MM.1S (cell line): ENCODE measurements at regions not wholly inside any gene's neighbourhood (a gene's known extent, or its start where the extent isn't known, plus 50 kb on each side); places are given as distances from the start of the nearest gene placed in this dataset.

Experiments
- EZH2 ChIP-seq: fragments of 300-600 bp; sonication (generic); optimal IDR thresholded peaks from 2 replicates; pipeline ENCODE3; 2017; ENCODE audit warnings: low read depth, mild to moderate bottlenecking, antibody characterized with exemption, low read length, mixed read lengths
- EZH2phosphoT487 ChIP-seq: fragments of 300-600 bp; sonication (generic); IDR thresholded peaks from 2 replicates; pipeline ENCODE4 v1.6.1; 2018; ENCODE audit warnings: antibody characterized with exemption, low read length
- TF ChIP-seq, protein P1 (sequence below): fragments of 300-600 bp; sonication (generic); IDR thresholded peaks from 2 replicates; pipeline ENCODE4 v1.5.1; 2016; ENCODE audit warnings: antibody characterized with exemption, low read length, mixed read lengths

DNA sequence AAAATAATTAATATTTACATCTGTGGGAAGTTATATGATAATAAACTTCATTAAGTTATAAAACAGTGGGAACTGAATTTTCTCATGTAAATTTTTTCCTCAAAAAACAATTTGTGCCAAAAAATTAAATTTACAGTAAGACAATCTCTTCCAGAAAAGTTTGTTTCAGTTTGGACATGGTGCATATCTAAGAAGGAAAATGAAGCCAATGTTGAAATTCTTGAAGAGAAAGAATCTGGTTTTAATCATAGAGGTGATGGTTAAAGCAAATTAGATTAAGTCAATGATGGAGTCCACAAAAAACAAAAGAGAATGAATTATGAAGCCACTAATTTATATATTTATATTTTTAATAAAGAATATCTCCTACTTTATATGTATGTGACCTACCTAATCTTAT lies 457.2 kb upstream of the SLITRK1 start:
- TF ChIP-seq, protein P1, sequence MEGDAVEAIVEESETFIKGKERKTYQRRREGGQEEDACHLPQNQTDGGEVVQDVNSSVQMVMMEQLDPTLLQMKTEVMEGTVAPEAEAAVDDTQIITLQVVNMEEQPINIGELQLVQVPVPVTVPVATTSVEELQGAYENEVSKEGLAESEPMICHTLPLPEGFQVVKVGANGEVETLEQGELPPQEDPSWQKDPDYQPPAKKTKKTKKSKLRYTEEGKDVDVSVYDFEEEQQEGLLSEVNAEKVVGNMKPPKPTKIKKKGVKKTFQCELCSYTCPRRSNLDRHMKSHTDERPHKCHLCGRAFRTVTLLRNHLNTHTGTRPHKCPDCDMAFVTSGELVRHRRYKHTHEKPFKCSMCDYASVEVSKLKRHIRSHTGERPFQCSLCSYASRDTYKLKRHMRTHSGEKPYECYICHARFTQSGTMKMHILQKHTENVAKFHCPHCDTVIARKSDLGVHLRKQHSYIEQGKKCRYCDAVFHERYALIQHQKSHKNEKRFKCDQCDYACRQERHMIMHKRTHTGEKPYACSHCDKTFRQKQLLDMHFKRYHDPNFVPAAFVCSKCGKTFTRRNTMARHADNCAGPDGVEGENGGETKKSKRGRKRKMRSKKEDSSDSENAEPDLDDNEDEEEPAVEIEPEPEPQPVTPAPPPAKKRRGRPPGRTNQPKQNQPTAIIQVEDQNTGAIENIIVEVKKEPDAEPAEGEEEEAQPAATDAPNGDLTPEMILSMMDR, result no peak
- TF ChIP-seq EZH2phosphoT487 (no peak), EZH2 (no peak)
